ENCODE measurements at regions not wholly inside any gene's neighbourhood (a gene's known extent, or its start where the extent isn't known, plus 50 kb on each side); places are given as distances from the start of the nearest gene placed in this dataset.

DNA sequence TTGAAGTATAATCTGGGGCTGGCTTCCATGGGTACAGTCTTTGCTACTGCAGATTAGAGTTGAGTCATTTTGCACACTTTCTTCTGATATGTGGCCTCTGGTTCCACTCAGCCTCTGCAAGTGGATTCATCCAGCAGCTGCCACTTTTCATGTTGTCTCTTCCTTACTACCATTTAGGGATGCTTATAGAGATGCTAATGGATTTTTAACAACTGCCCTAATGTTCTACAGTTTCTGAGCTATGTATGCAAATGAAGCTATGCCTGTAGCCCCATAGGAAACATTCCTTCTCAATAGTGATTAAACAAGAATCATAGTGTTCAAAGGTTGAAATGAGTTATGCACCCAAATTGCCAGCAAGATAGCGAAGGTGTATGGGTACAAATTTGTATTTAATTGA is 456.0 kb upstream of the ITGA1 start:
- TF ChIP-seq TAF1 (IDR thresholded peaks at IDR 0.05; ENCODE audit: borderline replicate concordance, low read depth, low read length) (no peak), POLR2AphosphoS5 (IDR thresholded peaks at IDR 0.05; ENCODE audit: low read depth, low read length) (no peak)

Measured in GM12892 (cell line).